Peyer's patch (tissue), 4 donors: ENCODE measurements at regions not wholly inside any gene's neighbourhood (a gene's known extent, or its start where the extent isn't known, plus 50 kb on each side); places are given as distances from the start of the nearest gene placed in this dataset.

Experiments used
- DNase-seq, 3 donors: peaks; one replicate each; pipeline ENCODE4 v3.0.0-alpha.2; 2017 to 2019
- H3K27ac ChIP-seq, 4 donors: fragments of 200-600 bp; sonication (generic); one replicate each; pipeline ENCODE4 v1.5.1; 2016 to 2019
- H3K27me3 ChIP-seq, 2 donors: fragments of 200-600 bp; sonication (generic); one replicate each; pipeline ENCODE4 v1.5.1; 2019
- H3K36me3 ChIP-seq, 3 donors: fragments of 200-600 bp; sonication (generic); one replicate each; pipeline ENCODE4 v1.5.1; 2016 to 2019
- H3K4me1 ChIP-seq, 4 donors: fragments of 200-600 bp; sonication (generic); one replicate each; pipeline ENCODE4 v1.5.1; 2016 to 2019
- H3K4me3 ChIP-seq, 4 donors: fragments of 200-600 bp; sonication (generic); 1 replicate in 3 of 4; 2 replicates in 1 of 4; pipeline ENCODE4 v1.5.1; 2016 to 2019; ENCODE audit warnings: mild to moderate bottlenecking in 1 of 4
- H3K9me3 ChIP-seq, 4 donors: fragments of 200-600 bp; sonication (generic); one replicate each; pipeline ENCODE4 v1.5.1; 2016 to 2019; ENCODE audit warnings: mild to moderate bottlenecking in 1 of 4
- CTCF ChIP-seq, 6 experiments: fragments of 450-650 bp in 4 of 6; fragments of 200-600 bp in 2 of 6; sonication (generic) in 1 of 6; IDR thresholded peaks; one replicate each; pipeline ENCODE4 v1.5.1; 2017 to 2019; ENCODE audit warnings: antibody characterized with exemption in 6 of 6, mild to moderate bottlenecking in 3 of 6, moderate library complexity in 1 of 6
- POLR2A ChIP-seq, 2 donors: fragments of 450-650 bp; IDR thresholded peaks; one replicate each; pipeline ENCODE4 v1.5.1; 2017; ENCODE audit warnings: antibody characterized with exemption in 2 of 2, mild to moderate bottlenecking in 2 of 2, moderate library complexity in 2 of 2

GRCh38 chrX:150032742-150033141 is 94.5 kb upstream of the EOLA2 start:
- no peak for DNase-seq
- Histone ChIP-seq H3K4me3 (no peak overlapping the region), H3K4me1 (no peaks in the 10 kb centered on the region), H3K27ac (no peak overlapping the region), H3K27me3 (no peaks in the 10 kb centered on the region), H3K9me3 (no peaks in the 10 kb centered on the region), H3K36me3 (no peaks in the 10 kb centered on the region)
- TF ChIP-seq POLR2A (IDR thresholded peaks at IDR 0.05) = no peak
- no peak for TF ChIP-seq CTCF (IDR thresholded peaks at IDR 0.05)

GRCh38 chrX:150034788-150035187 is 96.5 kb upstream of the EOLA2 start:
- H3K4me1 ChIP-seq = no peaks in the 10 kb centered on the region
- DNase-seq = no peak
- H3K36me3 ChIP-seq = no peaks in the 10 kb centered on the region
- no peaks in the 10 kb centered on the region for H3K27me3 ChIP-seq
- no peak for TF ChIP-seq CTCF (IDR thresholded peaks at IDR 0.05)
- no peak for TF ChIP-seq POLR2A (IDR thresholded peaks at IDR 0.05)
- H3K27ac ChIP-seq = no peak overlapping the region
- H3K4me3 ChIP-seq = no peak overlapping the region
- H3K9me3 ChIP-seq = no peaks in the 10 kb centered on the region

- H3K27ac ChIP-seq = no peak overlapping the region
- TF ChIP-seq CTCF (IDR thresholded peaks at IDR 0.05) (no peak), POLR2A (IDR thresholded peaks at IDR 0.05) (no peak)
Observed at GRCh38 chrX:150035531-150035930, 97.2 kb upstream of the EOLA2 start.

GRCh38 chrX:150036181-150036580 is 97.9 kb upstream of the EOLA2 start:
- DNase-seq = no peak
- H3K27ac ChIP-seq = no peak overlapping the region
- no peak overlapping the region for H3K4me3 ChIP-seq
- no peak for TF ChIP-seq CTCF (IDR thresholded peaks at IDR 0.05)
- no peaks in the 10 kb centered on the region for H3K4me1 ChIP-seq
- no peaks in the 10 kb centered on the region for H3K27me3 ChIP-seq
- H3K36me3 ChIP-seq = no peaks in the 10 kb centered on the region
- no peaks in the 10 kb centered on the region for H3K9me3 ChIP-seq

More at GRCh38 chrX:150035531-150035930, 97.2 kb upstream of the EOLA2 start:
- Histone ChIP-seq H3K36me3 (no peaks in the 10 kb centered on the region), H3K9me3 (no peaks in the 10 kb centered on the region), H3K4me3 (no peak overlapping the region), H3K27me3 (no peaks in the 10 kb centered on the region), H3K4me1 (no peaks in the 10 kb centered on the region)
- no peak for DNase-seq

GRCh38 chrX:150036641-150037040 is 98.3 kb upstream of the EOLA2 start:
- Histone ChIP-seq H3K4me3 (no peak overlapping the region), H3K27me3 (no peaks in the 10 kb centered on the region), H3K4me1 (no peaks in the 10 kb centered on the region), H3K36me3 (no peaks in the 10 kb centered on the region), H3K27ac (no peak overlapping the region), H3K9me3 (no peaks in the 10 kb centered on the region)
- TF ChIP-seq POLR2A (IDR thresholded peaks at IDR 0.05) (no peak), CTCF (IDR thresholded peaks at IDR 0.05) (no peak)
- no peak for DNase-seq

- TF ChIP-seq CTCF (IDR thresholded peaks at IDR 0.05) = no peak
- no peak for TF ChIP-seq POLR2A (IDR thresholded peaks at IDR 0.05)
- Histone ChIP-seq H3K9me3 (no peaks in the 10 kb centered on the region), H3K4me1 (no peaks in the 10 kb centered on the region)
Observed at GRCh38 chrX:150037041-150037440, 98.8 kb upstream of the EOLA2 start.

More at GRCh38 chrX:150037041-150037440, 98.8 kb upstream of the EOLA2 start:
- no peak for DNase-seq
- H3K4me3 ChIP-seq = no peak overlapping the region
- H3K27ac ChIP-seq = no peak overlapping the region
- H3K36me3 ChIP-seq = no peaks in the 10 kb centered on the region
- no peaks in the 10 kb centered on the region for H3K27me3 ChIP-seq
